ENCODE measurements at regions not wholly inside any gene's neighbourhood (a gene's known extent, or its start where the extent isn't known, plus 50 kb on each side); places are given as distances from the start of the nearest gene placed in this dataset.
"Not testable (repeated sequence)": the region's sequence is repeated elsewhere in the genome, so short reads cannot be mapped to it uniquely, and the experiment has no call there.

DNA sequence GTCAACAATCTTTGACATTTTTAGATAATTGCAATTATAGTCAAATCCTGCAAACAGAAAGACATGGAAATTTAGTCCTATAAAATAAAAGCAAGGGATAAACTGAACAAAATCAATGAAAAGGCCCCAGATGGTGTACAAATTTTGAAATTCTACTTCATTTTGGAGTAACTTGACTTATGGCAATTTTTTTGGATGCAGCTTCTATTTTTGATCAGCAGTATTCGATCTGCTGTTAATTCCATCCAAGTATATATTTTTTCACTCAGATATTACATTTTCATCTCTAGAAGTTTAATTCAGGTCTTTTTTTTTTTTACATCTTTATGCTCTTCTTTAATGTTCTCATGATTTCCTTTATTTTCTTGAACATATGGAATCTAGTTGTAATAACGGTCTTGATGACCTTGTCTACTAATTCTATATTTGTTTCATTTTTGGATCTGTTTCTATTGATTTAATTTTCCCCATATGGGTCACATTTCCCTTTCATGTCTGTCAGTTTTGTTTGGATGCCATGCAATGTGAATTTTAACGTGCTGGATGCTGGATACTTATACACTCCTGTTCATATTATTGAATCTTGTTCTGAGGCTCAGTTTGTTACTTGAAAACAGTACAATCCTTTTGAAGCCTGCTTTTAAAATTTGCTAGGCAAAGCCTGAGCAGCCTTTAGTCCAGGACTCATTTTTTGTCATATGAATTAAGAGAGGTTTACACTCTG, 164.3 kb upstream of the FAM3C start:
- DNase-seq = no peak

DNA sequence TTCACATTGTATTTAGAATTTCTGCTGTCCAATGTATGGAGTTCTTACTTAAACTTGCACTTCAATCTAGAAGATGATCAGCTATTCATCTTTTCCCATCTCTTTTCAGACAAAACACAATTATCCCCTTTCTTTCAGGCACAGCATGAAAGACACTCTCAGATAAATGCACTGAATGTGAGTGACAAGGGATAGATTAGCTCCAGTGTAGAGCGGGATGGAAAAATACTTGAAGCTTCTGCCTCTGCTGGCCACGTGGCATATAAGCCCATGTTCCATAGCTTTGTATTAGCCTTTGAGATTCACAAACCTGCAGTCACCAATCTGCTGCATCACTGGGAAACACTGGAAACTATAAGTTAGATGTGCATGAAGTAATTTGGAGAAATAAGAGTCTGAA, 162.2 kb upstream of the FAM3C start:
- no peak for DNase-seq

DNA sequence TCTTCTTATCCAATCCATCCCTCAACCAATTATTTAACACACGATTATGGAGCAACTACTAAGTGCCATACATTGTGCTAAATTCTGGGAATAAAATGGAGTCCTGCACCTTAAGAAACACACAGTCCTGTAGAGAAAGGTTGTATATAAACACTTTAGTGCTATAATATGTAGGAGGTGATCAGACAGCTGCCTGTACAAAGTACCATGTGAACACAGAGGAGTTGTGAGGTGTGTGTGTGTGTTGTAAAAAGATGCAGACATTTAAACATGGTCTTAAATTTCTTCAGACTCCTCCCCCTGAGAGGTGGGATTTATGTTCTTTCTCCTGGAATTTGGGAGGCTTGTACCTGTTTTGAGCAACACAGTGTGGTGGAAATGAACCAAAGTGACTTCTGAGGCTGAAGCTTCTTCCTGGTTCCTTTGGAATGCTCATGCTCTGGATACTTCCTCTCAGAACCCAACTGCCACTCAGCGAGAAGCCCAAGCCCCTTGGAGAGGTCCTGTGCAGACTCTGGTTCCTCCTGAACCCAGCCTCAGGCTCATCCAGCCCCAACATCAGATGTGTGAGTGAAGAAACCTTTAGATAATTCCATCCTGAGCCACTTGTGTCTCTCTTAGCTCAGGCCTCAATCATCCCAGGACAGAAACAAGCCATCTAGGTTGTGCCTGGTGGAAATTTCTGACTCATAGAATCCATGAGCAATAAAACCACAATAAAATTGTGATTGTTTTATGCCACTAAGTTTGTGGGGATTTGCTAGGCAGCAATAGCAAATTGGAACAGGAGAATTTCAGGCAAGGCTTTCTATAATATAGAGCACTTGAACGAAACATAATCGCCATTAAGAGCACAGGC, 161.2 kb upstream of the FAM3C start:
- no peak for DNase-seq

DNA sequence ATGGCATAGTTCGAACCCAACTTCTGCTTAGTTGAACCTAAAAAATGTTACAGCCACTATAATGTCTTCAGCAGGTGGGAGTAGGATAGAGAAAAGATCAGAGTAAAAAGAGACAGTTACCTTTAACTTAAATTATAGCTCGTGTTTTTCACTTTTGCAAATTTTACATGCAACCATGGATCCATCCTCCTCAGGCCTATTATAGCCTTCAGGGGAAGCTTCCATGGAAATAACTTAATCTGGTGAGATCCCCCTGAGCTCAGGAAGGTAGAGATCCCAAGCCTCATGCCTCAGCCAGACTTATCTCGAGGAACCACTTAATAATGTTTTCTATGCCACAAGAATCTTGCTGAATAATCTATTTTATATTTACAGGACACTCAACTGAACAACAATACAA, 159.4 kb upstream of the FAM3C start:
- DNase-seq = no peak

DNA sequence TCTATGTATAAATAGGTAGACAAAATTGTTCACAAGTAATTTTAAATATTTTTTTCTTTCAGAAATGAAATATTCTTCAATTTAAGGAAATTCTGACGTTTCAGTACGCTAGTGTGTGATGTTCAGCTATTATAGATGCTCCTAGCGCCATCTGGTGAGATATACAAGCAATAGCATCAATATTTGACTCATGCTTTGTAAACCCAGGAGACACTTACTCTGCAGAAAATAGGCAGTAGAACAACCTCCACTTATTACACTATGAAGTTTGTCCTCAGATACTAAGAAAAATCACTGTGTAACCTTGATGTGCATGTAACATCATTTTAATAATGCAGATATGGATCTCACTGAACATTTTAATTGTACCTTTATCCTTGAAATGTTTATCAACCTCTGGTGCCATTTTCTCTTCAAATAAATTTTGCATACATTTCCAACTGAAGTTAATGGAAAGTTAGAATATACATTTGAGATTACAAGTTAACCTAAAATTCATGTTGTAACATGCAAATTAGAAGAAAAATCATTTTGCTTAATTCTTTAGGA, 151.5 kb upstream of the FAM3C start:
- DNase-seq = peak; percentile 57 to 81 (median 81)

GRCh38 chr7:121546632-121547543, 150.8 kb upstream of the FAM3C start:
- no peak for DNase-seq

GRCh38 chr7:121545418-121545817, 149.3 kb upstream of the FAM3C start:
- no peak for DNase-seq

- DNase-seq = peak; percentile 39 to 66 (median 60)
Observed at GRCh38 chr7:121544726-121545125, 148.6 kb upstream of the FAM3C start.

- no peak for DNase-seq
Observed at GRCh38 chr7:121544238-121544637, 148.1 kb upstream of the FAM3C start.

DNA sequence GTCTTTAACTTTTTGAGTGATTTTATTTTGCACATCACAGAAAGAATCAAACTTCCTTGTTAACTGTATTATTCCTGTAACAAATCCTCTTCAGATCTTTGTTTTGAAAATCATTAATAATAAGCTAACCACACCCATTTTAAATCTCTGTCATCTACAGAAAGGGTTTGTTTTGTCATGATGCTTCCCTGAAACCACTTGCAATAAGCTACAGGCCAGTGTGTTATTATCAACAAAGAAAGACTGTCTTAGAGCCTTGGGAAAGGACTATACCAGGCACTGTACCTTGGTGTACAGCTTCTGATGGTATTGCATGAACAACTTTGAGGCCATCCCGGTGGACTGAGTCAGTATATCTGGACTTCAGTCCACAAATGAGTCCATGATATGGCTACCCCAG, 145.3 kb upstream of the FAM3C start:
- DNase-seq = no peak

DNA sequence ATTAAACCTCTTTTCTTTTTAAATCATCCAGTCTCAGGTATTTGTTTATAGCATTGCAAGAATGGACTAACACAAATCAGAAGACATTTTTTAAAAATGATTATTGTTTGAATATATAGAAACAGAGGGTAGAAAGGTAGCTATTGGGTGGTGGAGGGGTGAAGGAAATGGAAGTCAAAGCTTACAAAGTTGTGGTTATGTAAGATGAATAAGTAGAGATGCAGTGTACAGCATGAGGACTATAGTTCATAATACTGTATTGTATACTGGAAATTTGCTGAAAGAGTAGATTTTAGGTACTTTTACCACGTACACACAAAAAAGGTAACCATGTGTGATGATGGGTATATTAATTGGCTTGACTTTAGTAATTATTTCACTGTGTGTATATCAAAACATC, 144.0 kb upstream of the FAM3C start:
- DNase-seq = no peak

GRCh38 chr7:121537031-121537430, 140.9 kb upstream of the FAM3C start:
- DNase-seq = no peak

DNA sequence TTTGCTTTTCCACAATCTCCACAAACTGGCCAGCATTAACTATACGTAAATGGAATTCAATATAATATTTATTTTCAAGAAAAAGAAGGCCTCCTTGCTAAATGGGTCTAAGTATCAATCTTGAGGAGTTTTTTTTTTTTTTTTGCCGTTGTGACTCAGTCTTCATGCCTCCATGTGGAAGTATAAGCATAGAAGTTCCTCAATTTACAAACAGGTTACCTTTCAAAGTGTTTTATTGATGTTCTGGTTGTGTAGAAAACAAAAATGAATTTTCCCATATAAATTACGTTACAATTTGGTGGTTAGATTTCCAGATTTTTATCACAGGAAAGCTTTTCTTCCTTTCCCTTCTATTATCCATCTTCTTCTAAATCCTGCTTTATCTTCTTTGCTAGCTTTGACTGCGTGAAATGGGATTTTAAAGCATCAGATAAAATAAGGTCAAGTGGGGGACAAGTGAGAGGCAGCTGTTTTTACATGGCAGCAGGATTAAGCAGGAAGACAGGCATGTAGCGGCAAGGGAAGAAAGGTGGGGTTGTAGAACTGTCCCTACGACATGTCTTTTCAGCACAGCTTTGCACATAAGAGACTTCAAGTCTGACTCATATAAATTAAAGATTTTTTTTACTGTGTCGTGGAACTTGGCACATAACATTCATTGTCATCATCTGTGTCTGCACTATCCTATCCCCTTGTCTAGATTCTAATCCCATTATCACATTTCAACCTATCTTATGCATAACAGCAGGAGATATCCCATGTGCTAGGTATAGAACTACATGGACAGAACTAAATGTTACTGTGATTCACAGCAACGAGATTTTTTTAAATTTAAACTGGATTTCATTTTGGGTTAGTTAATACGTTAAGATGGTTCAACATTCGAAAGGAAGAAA, 135.3 kb upstream of the FAM3C start:
- no peak for DNase-seq

- peak in 2 of 3 donors; percentile 13 to 15 for DNase-seq
Observed at GRCh38 chr7:121530227-121531174, 134.4 kb upstream of the FAM3C start.

DNA sequence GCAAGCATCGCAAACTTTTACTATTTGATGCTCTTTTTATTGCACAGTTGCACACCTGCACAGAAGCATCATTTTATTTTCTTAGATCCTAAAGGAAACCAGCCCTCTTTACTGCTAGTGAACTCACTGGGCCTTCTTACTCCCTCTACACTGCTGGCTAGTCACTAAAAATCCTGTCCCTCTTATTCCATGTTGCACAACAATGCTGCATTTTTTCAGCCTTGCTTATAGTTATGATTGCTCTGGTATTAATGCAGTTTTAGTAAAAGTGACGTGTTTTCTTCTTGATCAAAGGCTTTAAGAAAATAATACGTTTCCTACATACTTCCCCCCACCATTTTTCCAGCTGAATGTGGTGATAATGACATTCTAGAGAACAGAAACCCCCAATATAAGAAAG, 132.9 kb upstream of the FAM3C start:
- DNase-seq = no peak

DNA sequence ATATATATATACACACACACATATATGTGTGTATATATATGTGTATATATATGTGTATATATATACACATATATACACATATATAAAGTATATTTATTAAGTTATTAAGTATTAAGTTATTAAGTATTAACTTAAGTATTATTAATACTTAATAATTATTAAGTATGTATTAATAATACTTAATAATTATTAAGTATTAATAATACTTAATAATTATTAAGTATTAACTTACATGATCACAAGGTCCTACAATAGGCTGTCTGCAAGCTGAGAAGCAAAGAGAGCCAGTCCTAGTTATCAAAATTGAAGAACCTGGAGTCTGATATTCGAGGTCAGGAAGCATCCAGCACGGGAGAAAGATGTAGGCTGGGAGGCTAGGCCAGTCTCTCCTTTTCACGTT, 130.1 kb upstream of the FAM3C start:
- DNase-seq = not testable (repeated sequence)

DNA sequence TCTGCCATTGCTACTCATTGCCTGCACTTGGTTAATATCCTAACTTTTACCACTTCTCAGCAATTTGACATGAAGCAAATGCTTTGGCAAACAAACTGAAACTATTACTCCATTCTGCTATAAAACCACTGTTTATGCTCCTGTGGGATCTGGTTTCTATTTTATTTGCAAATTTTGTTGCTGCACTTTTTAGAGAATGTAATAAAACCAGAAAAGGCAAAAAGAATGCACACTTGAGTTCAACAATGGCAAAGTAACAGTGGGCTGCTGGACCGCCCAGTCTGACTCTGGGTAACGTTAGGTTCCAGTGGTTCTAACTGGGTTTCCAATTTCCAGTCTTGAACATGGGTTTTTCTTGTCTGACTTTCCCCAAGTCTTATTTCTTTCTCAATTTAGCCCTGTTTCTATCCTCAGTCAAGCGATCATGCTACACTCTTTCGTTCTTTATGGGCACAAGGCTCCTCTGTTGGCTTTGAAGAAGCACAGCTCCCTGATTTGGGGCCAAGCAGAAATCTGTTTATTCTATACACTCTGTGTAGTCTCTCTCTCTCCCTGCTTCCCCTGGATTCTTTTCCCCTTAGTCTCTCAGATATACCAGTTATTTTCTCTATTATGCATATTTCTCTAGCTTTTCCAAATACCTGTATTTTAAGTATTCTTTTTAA, 129.2 kb upstream of the FAM3C start:
- no peak for DNase-seq

- DNase-seq = no peak
Observed at GRCh38 chr7:121521711-121522400, 125.7 kb upstream of the FAM3C start.

- no peak for DNase-seq
Observed at GRCh38 chr7:121520911-121521310, 124.8 kb upstream of the FAM3C start.

Measured in suppressor macrophage treated with lipopolysaccharide for 1 hour (primary cell).